ENCODE measurements at regions not wholly inside any gene's neighbourhood (a gene's known extent, or its start where the extent isn't known, plus 50 kb on each side); places are given as distances from the start of the nearest gene placed in this dataset.
A peak's percentile ranks its signal among the peaks of the same experiment; 100 is the strongest.

- POLR2A ChIA-PET: no interaction called here
- H3K4me3 Mint-ChIP-seq: no peak overlapping the region
- peaks cover 7% of the 10 kb centered on the region for H3K4me1 Mint-ChIP-seq
- no peak for TF ChIP-seq JUN (CRISPR knock-in tag; IDR thresholded peaks at IDR 0.05)
- TF ChIP-seq NFE2L1 (CRISPR knock-in tag; IDR thresholded peaks at IDR 0.05): no peak
- TF ChIP-seq ZNF281 (CRISPR knock-in tag; IDR thresholded peaks at IDR 0.05): no peak
- no peak for TF ChIP-seq E2F5 (CRISPR knock-in tag; IDR thresholded peaks at IDR 0.05)
- no peak for TF ChIP-seq KAT7 (CRISPR knock-in tag; IDR thresholded peaks at IDR 0.05; ENCODE audit: borderline replicate concordance)
- no peak for TF ChIP-seq ZNF423 (CRISPR knock-in tag; IDR thresholded peaks at IDR 0.05)
- no peak for TF ChIP-seq MXD4 (CRISPR knock-in tag; IDR thresholded peaks at IDR 0.05; ENCODE audit: borderline replicate concordance)
- no peak for TF ChIP-seq ZNF219 (CRISPR knock-in tag; IDR thresholded peaks at IDR 0.05; ENCODE audit: borderline replicate concordance)
- TF ChIP-seq CDX4 (CRISPR knock-in tag; IDR thresholded peaks at IDR 0.05; ENCODE audit: borderline replicate concordance): no peak
- no peak for TF ChIP-seq SMAD4 (CRISPR knock-in tag; IDR thresholded peaks at IDR 0.05)
- no peak for TF ChIP-seq NFYB (CRISPR knock-in tag; conservative IDR thresholded peaks at IDR 0.05; ENCODE audit: low read depth)
- no peak for TF ChIP-seq RORB (CRISPR knock-in tag; IDR thresholded peaks at IDR 0.05)
- no peak for TF ChIP-seq SMAD3 (CRISPR knock-in tag; IDR thresholded peaks at IDR 0.05; ENCODE audit: borderline replicate concordance)
- no peaks in the 10 kb centered on the region for H3K27me3 Mint-ChIP-seq (ENCODE audit: low read depth)
- H3K9me3 Mint-ChIP-seq: peaks cover 8% of the 10 kb centered on the region; the same call in 1 of the 2 replicates
- CTCF ChIA-PET: no interaction called here
- no peaks in the 10 kb centered on the region for H3K36me3 Mint-ChIP-seq
- no peak overlapping the region for H3K27ac Mint-ChIP-seq
- DNase-seq (ENCODE audit: low spot score): no peak
- ATAC-seq: 0 out of 2 replicates have a peak, but pooled peaks have one; percentile 16
Measured at GRCh38 chr18:2302628-2303516, 268.4 kb downstream of the METTL4 start.

GRCh38 chr18:2303517-2304238, 267.6 kb downstream of the METTL4 start:
- no peak for ATAC-seq
- CTCF ChIA-PET: no interaction called here

GRCh38 chr18:2304378-2305175, 266.7 kb downstream of the METTL4 start:
- no peak overlapping the region for H3K27ac Mint-ChIP-seq
- DNase-seq (ENCODE audit: low spot score) (no peak), ATAC-seq (no peak)
- peaks cover 7% of the 10 kb centered on the region for H3K4me1 Mint-ChIP-seq
- ChIA-PET CTCF (no interaction called here), POLR2A (no interaction called here)
- H3K9me3 Mint-ChIP-seq: 0 out of 2 replicates have a peak, but pooled peaks cover 7% of the 10 kb centered on the region
- H3K36me3 Mint-ChIP-seq: no peaks in the 10 kb centered on the region
- H3K27me3 Mint-ChIP-seq (ENCODE audit: low read depth): peaks cover 3% of the 10 kb centered on the region; the same call in 1 of the 2 replicates
- no peak overlapping the region for H3K4me3 Mint-ChIP-seq
- TF ChIP-seq ELF4 (CRISPR knock-in tag; IDR thresholded peaks at IDR 0.05; ENCODE audit: low read depth) (no peak), ZNF138 (CRISPR knock-in tag; conservative IDR thresholded peaks at IDR 0.05) (no peak), ARID4B (CRISPR knock-in tag; IDR thresholded peaks at IDR 0.05; ENCODE audit: borderline replicate concordance) (no peak), SOX15 (CRISPR knock-in tag; IDR thresholded peaks at IDR 0.05) (no peak), NR3C1 (CRISPR knock-in tag; conservative IDR thresholded peaks at IDR 0.05; ENCODE audit: low read depth) (no peak), GABPB1 (CRISPR knock-in tag; IDR thresholded peaks at IDR 0.05) (no peak), MYBL2 (CRISPR knock-in tag; IDR thresholded peaks at IDR 0.05) (no peak)

More at GRCh38 chr18:2303517-2304238, 267.6 kb downstream of the METTL4 start:
- Mint-ChIP-seq H3K27ac (no peak overlapping the region), H3K27me3 (ENCODE audit: low read depth) (peaks cover 3% of the 10 kb centered on the region; the same call in 1 of the 2 replicates), H3K36me3 (no peaks in the 10 kb centered on the region), H3K4me3 (no peak overlapping the region), H3K4me1 (peaks cover 7% of the 10 kb centered on the region), H3K9me3 (0 out of 2 replicates have a peak, but pooled peaks cover 7% of the 10 kb centered on the region)
- DNase-seq (ENCODE audit: low spot score): no peak
- TF ChIP-seq ZNF219 (CRISPR knock-in tag; IDR thresholded peaks at IDR 0.05; ENCODE audit: borderline replicate concordance) (no peak), ETV6 (CRISPR knock-in tag; IDR thresholded peaks at IDR 0.05) (no peak), CREB1 (CRISPR knock-in tag; IDR thresholded peaks at IDR 0.05) (no peak), ESRRA (CRISPR knock-in tag; IDR thresholded peaks at IDR 0.05; ENCODE audit: borderline replicate concordance) (no peak)
- POLR2A ChIA-PET: no interaction called here

Measured in WTC11 (cell line).